GM12864 (cell line): ENCODE measurements at regions not wholly inside any gene's neighbourhood (a gene's known extent, or its start where the extent isn't known, plus 50 kb on each side); places are given as distances from the start of the nearest gene placed in this dataset.

Experiments used
- DNase-seq: peaks from one replicate; pipeline ENCODE4 v3.0.0-alpha.2; 2011; ENCODE audit warnings: low read depth
- H3K4me3 ChIP-seq: 2 replicates; pipeline ENCODE4 v1.5.1; 2011; ENCODE audit warnings: mild to moderate bottlenecking, low read depth, low read length, control low read depth
- CTCF ChIP-seq: IDR thresholded peaks from 2 replicates; pipeline ENCODE4 v1.5.1; 2011; ENCODE audit warnings: low read depth, mild to moderate bottlenecking, moderate library complexity, low read length, control low read depth, inconsistent platforms; ENCODE audit errors: missing control alignments

- TF ChIP-seq CTCF: no peak
- no peak overlapping the region for H3K4me3 ChIP-seq
- DNase-seq: no peak
These were observed 435.4 kb upstream of the MDFIC2 start for GRCh38 chr3:70747847-70748246.

GRCh38 chr3:70744536-70744935 lies 432.1 kb upstream of the MDFIC2 start:
- DNase-seq: no peak
- H3K4me3 ChIP-seq: no peak overlapping the region
- no peak for TF ChIP-seq CTCF

GRCh38 chr3:70743754-70744153 lies 431.3 kb upstream of the MDFIC2 start:
- no peak for DNase-seq
- H3K4me3 ChIP-seq: no peak overlapping the region
- TF ChIP-seq CTCF: no peak

GRCh38 chr3:70742081-70742480 lies 429.6 kb upstream of the MDFIC2 start:
- no peak for TF ChIP-seq CTCF
- no peak overlapping the region for H3K4me3 ChIP-seq
- DNase-seq: no peak

- TF ChIP-seq CTCF: no peak
- no peak overlapping the region for H3K4me3 ChIP-seq
- DNase-seq: no peak
These were observed 428.4 kb upstream of the MDFIC2 start for GRCh38 chr3:70740872-70741271.

GRCh38 chr3:70740071-70740470 lies 427.6 kb upstream of the MDFIC2 start:
- no peak for DNase-seq

More at GRCh38 chr3:70740071-70740470, 427.6 kb upstream of the MDFIC2 start:
- TF ChIP-seq CTCF: no peak
- H3K4me3 ChIP-seq: no peak overlapping the region
